Caco-2 (cell line): ENCODE measurements at regions not wholly inside any gene's neighbourhood (a gene's known extent, or its start where the extent isn't known, plus 50 kb on each side); places are given as distances from the start of the nearest gene placed in this dataset.

Source experiments
- BruUV-seq: library from RNA; stranded (reverse); fragments of 400-500 nt; replicated peaks from 2 replicates; lab custom pipeline; 2021; lab: Mats Ljungman, UMichigan
- CTCF ChIA-PET: fragments of 300-600 bp; sonication (Branson Sonifier 250); formaldehyde crosslinking; loops from one replicate; lab custom pipeline; 2022; ENCODE audit warnings: antibody characterized with exemption; lab: Charles Lee
- POLR2A ChIA-PET: fragments of 300-600 bp; sonication (Branson Sonifier 250); formaldehyde crosslinking; loops from one replicate; lab custom pipeline; 2022; ENCODE audit warnings: antibody characterized with exemption; lab: Charles Lee
- DNase-seq, 2 experiments: peaks; one replicate each; pipeline versions ENCODE4 v3.0.0 to v3.0.0-alpha.2; 2020 to 2022
- H3K27me3 ChIP-seq: replicated peaks from 2 replicates; pipeline ENCODE4 v1.6.0; 2011; ENCODE audit warnings: low read length; ENCODE audit not compliant: control insufficient read depth, insufficient read depth
- H3K36me3 ChIP-seq: 2 replicates; pipeline ENCODE4 v1.5.1; 2011; ENCODE audit warnings: low read length; ENCODE audit not compliant: control insufficient read depth, insufficient read depth
- H3K4me1 ChIP-seq: fragments of 250-450 bp; sonication (Bioruptor Pico); 2 replicates; pipeline ENCODE4 v1.5.1; 2020; ENCODE audit warnings: mild to moderate bottlenecking
- H3K4me3 ChIP-seq: 2 replicates; pipeline ENCODE4 v1.5.1; 2011; ENCODE audit warnings: low read depth, mild to moderate bottlenecking, control low read depth, low read length
- H3K9me3 ChIP-seq: fragments of 250-450 bp; sonication (Bioruptor Pico); 2 replicates; pipeline ENCODE4 v1.5.1; 2020; ENCODE audit warnings: mild to moderate bottlenecking, moderate library complexity
- H3K27ac Mint-ChIP-seq: one replicate; pipeline ENCODE4 v1.8.0; 2022; ENCODE audit warnings: mixed read lengths; ENCODE audit not compliant: unreplicated experiment
- H3K27me3 Mint-ChIP-seq: one replicate; pipeline ENCODE4 v1.8.0; 2022; ENCODE audit warnings: mixed read lengths; ENCODE audit not compliant: insufficient read depth, unreplicated experiment
- H3K36me3 Mint-ChIP-seq: one replicate; pipeline ENCODE4 v1.8.0; 2022; ENCODE audit warnings: mild to moderate bottlenecking, mixed read lengths; ENCODE audit not compliant: insufficient read depth, unreplicated experiment
- H3K4me1 Mint-ChIP-seq: one replicate; pipeline ENCODE4 v1.8.0; 2022; ENCODE audit warnings: low read depth, mixed read lengths; ENCODE audit not compliant: unreplicated experiment
- H3K4me3 Mint-ChIP-seq: one replicate; pipeline ENCODE4 v1.8.0; 2022; ENCODE audit warnings: mild to moderate bottlenecking, moderate library complexity, mixed read lengths; ENCODE audit not compliant: unreplicated experiment
- H3K9me3 Mint-ChIP-seq: one replicate; pipeline ENCODE4 v1.8.0; 2022; ENCODE audit warnings: mixed read lengths; ENCODE audit not compliant: unreplicated experiment
- intact Hi-C: fragments of 100-400 bp; cut with micrococcal nuclease; formaldehyde crosslinking; loops from one replicate; pipeline ENCODE4 v1.10.0; 2022; ENCODE audit not compliant: unreplicated experiment
- TF ChIP-seq, protein P1 (sequence below), 2 experiments: fragments of 200-600 bp in 1 of 2; IDR thresholded peaks; 1 replicate in 1 of 2; 2 replicates in 1 of 2; pipeline versions ENCODE4 v1.5.1 to v1.8.0; 2011 to 2022; ENCODE audit warnings: antibody characterized with exemption in 1 of 2, control low read depth in 1 of 2, inconsistent platforms in 1 of 2, low read depth in 1 of 2, low read length in 1 of 2, mild to moderate bottlenecking in 1 of 2, moderate library complexity in 1 of 2; ENCODE audit not compliant: insufficient read depth in 1 of 2, severe bottlenecking in 1 of 2, unreplicated experiment in 1 of 2

- ChIA-PET CTCF (no interaction called here), POLR2A (no interaction called here)
- TF ChIP-seq, protein P1, sequence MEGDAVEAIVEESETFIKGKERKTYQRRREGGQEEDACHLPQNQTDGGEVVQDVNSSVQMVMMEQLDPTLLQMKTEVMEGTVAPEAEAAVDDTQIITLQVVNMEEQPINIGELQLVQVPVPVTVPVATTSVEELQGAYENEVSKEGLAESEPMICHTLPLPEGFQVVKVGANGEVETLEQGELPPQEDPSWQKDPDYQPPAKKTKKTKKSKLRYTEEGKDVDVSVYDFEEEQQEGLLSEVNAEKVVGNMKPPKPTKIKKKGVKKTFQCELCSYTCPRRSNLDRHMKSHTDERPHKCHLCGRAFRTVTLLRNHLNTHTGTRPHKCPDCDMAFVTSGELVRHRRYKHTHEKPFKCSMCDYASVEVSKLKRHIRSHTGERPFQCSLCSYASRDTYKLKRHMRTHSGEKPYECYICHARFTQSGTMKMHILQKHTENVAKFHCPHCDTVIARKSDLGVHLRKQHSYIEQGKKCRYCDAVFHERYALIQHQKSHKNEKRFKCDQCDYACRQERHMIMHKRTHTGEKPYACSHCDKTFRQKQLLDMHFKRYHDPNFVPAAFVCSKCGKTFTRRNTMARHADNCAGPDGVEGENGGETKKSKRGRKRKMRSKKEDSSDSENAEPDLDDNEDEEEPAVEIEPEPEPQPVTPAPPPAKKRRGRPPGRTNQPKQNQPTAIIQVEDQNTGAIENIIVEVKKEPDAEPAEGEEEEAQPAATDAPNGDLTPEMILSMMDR (IDR thresholded peaks at IDR 0.05; ENCODE audit: insufficient read depth in 1 of 2, low read depth in 1 of 2, low read length in 1 of 2, severe bottlenecking in 1 of 2, unreplicated experiment in 1 of 2) = no peak
- Histone ChIP-seq H3K4me3 (no peak overlapping the region), H3K27me3 (no peaks in the 10 kb centered on the region), H3K36me3 (no peaks in the 10 kb centered on the region), H3K9me3 (no peaks in the 10 kb centered on the region), H3K4me1 (no peaks in the 10 kb centered on the region)
- H3K9me3 Mint-ChIP-seq = peaks cover 19% of the 10 kb centered on the region
- H3K4me3 Mint-ChIP-seq = no peak overlapping the region
- no peak for DNase-seq
- peaks cover 3% of the 10 kb centered on the region for H3K27me3 Mint-ChIP-seq
- H3K36me3 Mint-ChIP-seq = no peaks in the 10 kb centered on the region
- intact Hi-C loops = no loop called here
- no peak overlapping the region for H3K27ac Mint-ChIP-seq
- H3K4me1 Mint-ChIP-seq = no peaks in the 10 kb centered on the region
- BruUV-seq = no TSS peak
Observed at GRCh38 chr4:189514209-189514608, 426.5 kb upstream of the FRG1 start.

DNA sequence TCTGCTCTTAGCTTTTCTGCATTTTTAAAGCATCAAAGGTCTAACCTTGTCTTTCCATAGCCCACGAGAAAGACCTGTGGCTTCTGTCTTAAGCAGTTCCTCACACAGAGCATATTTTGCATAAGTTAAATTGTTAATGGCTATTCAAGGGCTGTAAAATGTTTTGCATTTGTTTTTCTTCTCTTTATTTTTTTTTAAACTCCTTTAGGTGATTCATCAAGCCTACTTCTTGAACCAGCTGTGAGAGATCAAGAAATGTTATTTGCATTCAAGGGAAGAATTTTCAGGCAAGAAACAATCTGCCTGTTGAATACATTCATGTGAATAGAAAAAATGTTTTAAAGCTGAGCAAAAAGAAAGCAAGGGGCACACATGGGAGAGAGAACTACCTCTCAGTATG lies 423.8 kb upstream of the FRG1 start:
- BruUV-seq = no TSS peak
- peaks cover 8% of the 10 kb centered on the region for H3K9me3 Mint-ChIP-seq
- TF ChIP-seq, protein P1 (IDR thresholded peaks at IDR 0.05; ENCODE audit: insufficient read depth in 1 of 2, low read depth in 1 of 2, low read length in 1 of 2, severe bottlenecking in 1 of 2, unreplicated experiment in 1 of 2) = no peak

GRCh38 chr4:189519186-189519585 lies 421.5 kb upstream of the FRG1 start:
- ChIA-PET POLR2A (no interaction called here), CTCF (no interaction called here)
- peaks cover 3% of the 10 kb centered on the region for H3K27me3 Mint-ChIP-seq
- TF ChIP-seq, protein P1 (IDR thresholded peaks at IDR 0.05; ENCODE audit: insufficient read depth in 1 of 2, low read depth in 1 of 2, low read length in 1 of 2, severe bottlenecking in 1 of 2, unreplicated experiment in 1 of 2) = no peak
- H3K36me3 Mint-ChIP-seq = no peaks in the 10 kb centered on the region
- Histone ChIP-seq H3K27me3 (no peaks in the 10 kb centered on the region), H3K9me3 (no peaks in the 10 kb centered on the region), H3K4me3 (no peak overlapping the region), H3K36me3 (no peaks in the 10 kb centered on the region), H3K4me1 (no peaks in the 10 kb centered on the region)
- DNase-seq = no peak
- no TSS peak for BruUV-seq
- H3K27ac Mint-ChIP-seq = no peak overlapping the region
- H3K4me1 Mint-ChIP-seq = no peaks in the 10 kb centered on the region
- intact Hi-C loops = no loop called here
- no peak overlapping the region for H3K4me3 Mint-ChIP-seq
- H3K9me3 Mint-ChIP-seq = peaks cover 24% of the 10 kb centered on the region

More for the DNA sequence above, 423.8 kb upstream of the FRG1 start:
- H3K27me3 ChIP-seq = no peaks in the 10 kb centered on the region
- H3K36me3 ChIP-seq = no peaks in the 10 kb centered on the region
- no peak for DNase-seq
- Mint-ChIP-seq H3K36me3 (no peaks in the 10 kb centered on the region), H3K27me3 (peaks cover 3% of the 10 kb centered on the region), H3K4me1 (no peaks in the 10 kb centered on the region), H3K4me3 (no peak overlapping the region), H3K27ac (no peak overlapping the region)
- H3K9me3 ChIP-seq = no peaks in the 10 kb centered on the region
- ChIA-PET POLR2A (no interaction called here), CTCF (no interaction called here)
- H3K4me3 ChIP-seq = no peak overlapping the region
- intact Hi-C loops = no loop called here
- H3K4me1 ChIP-seq = no peaks in the 10 kb centered on the region
